ENCODE measurements at regions not wholly inside any gene's neighbourhood (a gene's known extent, or its start where the extent isn't known, plus 50 kb on each side); places are given as distances from the start of the nearest gene placed in this dataset.

- ChIA-PET POLR2A (ENCODE audit: low non-redundant PET) (no interaction called here), CTCF (no interaction called here)
- no peak overlapping the region for H3K27ac ChIP-seq (ENCODE audit: low read depth, low read length, poor library complexity, severe bottlenecking)
- no peak for DNase-seq (ENCODE audit: low spot score)
- H3K27me3 ChIP-seq (replicated peaks; ENCODE audit: insufficient read depth, low read depth, low read length, poor library complexity), result no peaks in the 10 kb centered on the region
- no peaks in the 10 kb centered on the region for H3K4me1 ChIP-seq (ENCODE audit: insufficient read depth, low read length, poor library complexity, severe bottlenecking)
- intact Hi-C loops (cut with micrococcal nuclease; ENCODE audit: unreplicated experiment), result no loop called here
- H3K36me3 ChIP-seq (ENCODE audit: insufficient read depth, low read length, poor library complexity, severe bottlenecking), result no peaks in the 10 kb centered on the region
- no TSS peak for BruUV-seq (replicated peaks)
- H3K9me3 ChIP-seq (ENCODE audit: low read depth, low read length, poor library complexity, severe bottlenecking), result peaks cover 17% of the 10 kb centered on the region
- H3K4me3 ChIP-seq (ENCODE audit: low read depth, low read length, poor library complexity, severe bottlenecking), result no peak overlapping the region
- TF ChIP-seq EZH2 (IDR thresholded peaks at IDR 0.05; ENCODE audit: borderline replicate concordance, low read depth, low read length, poor library complexity, severe bottlenecking), result no peak
- TF ChIP-seq CTCF (conservative IDR thresholded peaks at IDR 0.05; ENCODE audit: low read depth, low read length), result no peak
These were observed 648.5 kb upstream of the PKN2 start for GRCh38 chr1:88035578-88035977.

DNA sequence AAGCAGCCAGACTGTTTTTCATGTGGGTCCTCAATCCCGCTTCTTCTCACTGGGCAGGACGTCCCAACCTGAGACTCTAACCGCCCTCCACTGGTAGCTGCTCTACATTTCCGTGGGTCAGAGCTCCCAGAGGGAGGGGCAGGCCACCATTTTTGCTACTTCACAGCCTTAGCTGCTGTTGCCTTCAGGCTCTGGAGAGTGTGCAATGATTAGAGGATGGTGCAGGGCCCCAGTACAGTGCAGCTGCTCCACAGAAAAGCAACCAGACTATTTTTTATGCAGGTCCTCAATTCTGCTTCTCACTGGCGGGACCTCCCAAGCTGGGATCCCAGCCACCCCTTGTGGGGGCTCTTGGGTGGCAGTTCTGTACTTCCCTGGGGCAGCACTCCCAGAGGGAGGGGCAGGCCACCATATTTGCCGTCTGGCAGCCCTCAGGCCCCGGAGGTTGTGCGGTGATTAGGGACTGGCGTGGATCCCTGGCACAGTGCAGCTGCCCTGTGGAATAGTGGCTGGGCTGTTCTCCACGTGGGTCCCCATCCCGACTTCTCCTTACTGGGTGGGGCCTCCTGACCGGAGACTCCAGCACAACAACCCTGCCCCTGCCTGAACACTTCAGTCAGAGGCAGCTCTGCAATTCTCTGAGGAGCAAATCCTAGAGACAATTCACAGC lies 647.6 kb upstream of the PKN2 start:
- no peak overlapping the region for H3K4me3 ChIP-seq (ENCODE audit: low read depth, low read length, poor library complexity, severe bottlenecking)
- ChIA-PET CTCF (no interaction called here), POLR2A (ENCODE audit: low non-redundant PET) (no interaction called here)
- DNase-seq (ENCODE audit: low spot score), result no peak
- peaks cover 18% of the 10 kb centered on the region for H3K9me3 ChIP-seq (ENCODE audit: low read depth, low read length, poor library complexity, severe bottlenecking)
- H3K36me3 ChIP-seq (ENCODE audit: insufficient read depth, low read length, poor library complexity, severe bottlenecking), result no peaks in the 10 kb centered on the region
- H3K4me1 ChIP-seq (ENCODE audit: insufficient read depth, low read length, poor library complexity, severe bottlenecking), result no peaks in the 10 kb centered on the region
- BruUV-seq (replicated peaks), result no TSS peak
- intact Hi-C loops (cut with micrococcal nuclease; ENCODE audit: unreplicated experiment), result no loop called here
- no peak overlapping the region for H3K27ac ChIP-seq (ENCODE audit: low read depth, low read length, poor library complexity, severe bottlenecking)
- TF ChIP-seq CTCF (conservative IDR thresholded peaks at IDR 0.05; ENCODE audit: low read depth, low read length), result no peak
- TF ChIP-seq EZH2 (IDR thresholded peaks at IDR 0.05; ENCODE audit: borderline replicate concordance, low read depth, low read length, poor library complexity, severe bottlenecking), result no peak
- H3K27me3 ChIP-seq (replicated peaks; ENCODE audit: insufficient read depth, low read depth, low read length, poor library complexity), result no peaks in the 10 kb centered on the region

GRCh38 chr1:88039240-88039639 lies 644.8 kb upstream of the PKN2 start:
- no peak for TF ChIP-seq EZH2 (IDR thresholded peaks at IDR 0.05; ENCODE audit: borderline replicate concordance, low read depth, low read length, poor library complexity, severe bottlenecking)
- TF ChIP-seq CTCF (conservative IDR thresholded peaks at IDR 0.05; ENCODE audit: low read depth, low read length), result no peak
- H3K4me3 ChIP-seq (ENCODE audit: low read depth, low read length, poor library complexity, severe bottlenecking), result no peak overlapping the region
- ChIA-PET CTCF (no interaction called here), POLR2A (ENCODE audit: low non-redundant PET) (no interaction called here)
- DNase-seq (ENCODE audit: low spot score), result no peak
- H3K36me3 ChIP-seq (ENCODE audit: insufficient read depth, low read length, poor library complexity, severe bottlenecking), result no peaks in the 10 kb centered on the region
- BruUV-seq (replicated peaks), result no TSS peak
- no peaks in the 10 kb centered on the region for H3K4me1 ChIP-seq (ENCODE audit: insufficient read depth, low read length, poor library complexity, severe bottlenecking)
- H3K9me3 ChIP-seq (ENCODE audit: low read depth, low read length, poor library complexity, severe bottlenecking), result peaks cover 18% of the 10 kb centered on the region
- H3K27ac ChIP-seq (ENCODE audit: low read depth, low read length, poor library complexity, severe bottlenecking), result no peak overlapping the region
- H3K27me3 ChIP-seq (replicated peaks; ENCODE audit: insufficient read depth, low read depth, low read length, poor library complexity), result no peaks in the 10 kb centered on the region
- intact Hi-C loops (cut with micrococcal nuclease; ENCODE audit: unreplicated experiment), result no loop called here

Measured in A673 (cell line).